ENCODE measurements at regions not wholly inside any gene's neighbourhood (a gene's known extent, or its start where the extent isn't known, plus 50 kb on each side); places are given as distances from the start of the nearest gene placed in this dataset.
"Not testable (repeated sequence)": the region's sequence is repeated elsewhere in the genome, so short reads cannot be mapped to it uniquely, and the experiment has no call there.

DNA sequence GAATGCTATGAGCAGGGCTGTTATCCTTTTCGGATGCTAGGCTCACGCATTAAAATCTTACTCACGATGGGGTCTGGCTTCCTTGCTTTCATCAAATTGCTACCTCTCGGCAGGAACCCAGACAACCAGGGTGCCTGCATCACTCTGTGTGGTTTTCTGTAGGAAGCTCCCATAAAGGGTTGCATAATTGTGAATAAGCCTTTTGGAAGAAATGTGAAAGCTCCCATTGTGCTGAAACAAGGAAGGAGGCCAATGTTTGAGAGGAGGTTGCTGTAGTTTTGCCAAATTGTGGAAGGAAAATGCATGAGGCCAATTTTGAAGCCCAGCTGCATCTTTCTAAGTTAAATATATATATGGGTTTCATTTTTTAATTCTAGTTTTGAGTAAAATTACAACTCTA lies 615.5 kb downstream of the C6orf118 start:
- POLR2A ChIA-PET: no interaction called here
- Mint-ChIP-seq H3K27ac (no peak overlapping the region), H3K4me3 (no peak overlapping the region), H3K36me3 (ENCODE audit: low read depth) (no peaks in the 10 kb centered on the region), H3K4me1 (no peaks in the 10 kb centered on the region), H3K9me3 (peaks cover 8% of the 10 kb centered on the region), H3K27me3 (no peaks in the 10 kb centered on the region)
- CTCF ChIA-PET: no interaction called here
- no peak for DNase-seq

DNA sequence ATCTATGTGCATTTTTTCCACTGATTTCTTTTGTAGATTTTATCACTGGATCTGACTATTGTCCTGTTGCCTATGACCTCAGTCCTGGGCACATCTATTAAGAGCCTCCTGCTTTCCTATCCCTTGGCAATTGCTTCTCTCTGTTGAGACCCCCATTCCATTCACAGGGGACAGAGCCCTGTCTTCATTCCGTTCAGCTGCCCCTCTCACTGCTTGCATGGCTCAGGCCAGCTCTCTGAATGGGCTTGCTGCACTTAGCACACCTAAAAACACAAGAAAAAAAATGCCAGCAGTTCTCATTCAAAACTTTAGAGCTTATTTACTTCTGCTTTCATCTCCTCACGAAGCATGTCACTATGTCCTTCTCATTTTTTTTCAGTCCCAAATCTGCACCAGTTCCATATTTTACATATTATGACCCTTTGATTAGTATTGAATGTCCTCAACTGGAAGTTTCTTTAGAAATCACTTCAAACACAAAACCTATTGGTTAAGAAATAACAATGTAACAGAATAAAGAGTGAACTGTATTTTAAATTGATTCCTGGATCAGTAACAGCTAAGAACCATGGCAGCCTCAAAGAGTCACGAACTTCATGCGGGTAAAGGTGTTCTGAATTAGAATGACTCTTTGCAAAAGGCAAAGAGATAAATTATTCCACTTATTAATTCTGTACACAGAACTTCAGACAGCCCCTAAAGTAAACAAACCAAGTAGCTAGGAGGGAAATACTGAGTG lies 616.5 kb downstream of the C6orf118 start:
- H3K27me3 Mint-ChIP-seq: no peaks in the 10 kb centered on the region
- POLR2A ChIA-PET: no interaction called here
- CTCF ChIA-PET: no interaction called here
- H3K4me3 Mint-ChIP-seq: no peak overlapping the region
- H3K9me3 Mint-ChIP-seq: peaks cover 8% of the 10 kb centered on the region
- no peak overlapping the region for H3K27ac Mint-ChIP-seq
- no peak for DNase-seq
- H3K4me1 Mint-ChIP-seq: no peaks in the 10 kb centered on the region
- H3K36me3 Mint-ChIP-seq (ENCODE audit: low read depth): no peaks in the 10 kb centered on the region

DNA sequence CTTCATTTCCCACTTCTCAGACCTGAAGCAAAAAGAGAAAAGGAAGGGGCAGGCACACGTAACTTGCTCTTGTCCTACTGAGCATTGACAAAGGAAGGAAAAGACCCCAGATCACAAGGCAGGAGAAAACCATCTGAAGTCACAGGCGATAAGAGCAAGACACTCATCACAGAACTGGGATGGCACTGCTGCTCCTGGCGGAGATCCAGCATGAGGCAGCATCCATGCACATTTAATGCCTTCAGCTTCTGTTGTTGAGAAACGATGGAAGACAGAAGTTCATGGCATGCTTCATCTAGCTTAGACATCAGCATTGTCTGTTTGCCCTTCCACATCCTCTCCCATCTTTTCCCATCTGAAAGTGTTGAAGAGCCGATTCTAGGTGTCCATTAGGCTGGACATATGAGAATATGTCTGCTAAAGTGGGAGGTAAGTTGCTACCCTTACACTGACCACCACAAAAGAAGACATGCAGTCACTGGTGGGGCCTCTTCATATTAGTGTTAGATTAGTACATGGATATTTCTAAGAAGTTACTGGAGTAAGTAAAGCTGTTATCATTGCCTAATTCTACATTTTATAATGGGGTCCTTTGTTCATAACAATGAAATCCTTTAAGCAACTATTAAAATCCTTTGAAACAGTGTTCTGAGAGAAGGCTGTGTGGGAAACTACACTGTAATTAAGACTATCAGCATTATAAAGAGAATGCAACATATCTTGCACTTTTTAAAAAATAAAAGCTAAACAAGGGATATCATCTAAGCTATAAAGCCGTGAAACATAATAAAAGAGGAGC lies 618.5 kb downstream of the C6orf118 start:
- H3K9me3 Mint-ChIP-seq: peaks cover 13% of the 10 kb centered on the region
- H3K4me1 Mint-ChIP-seq: no peaks in the 10 kb centered on the region
- no peaks in the 10 kb centered on the region for H3K27me3 Mint-ChIP-seq
- no peak for DNase-seq
- no peak overlapping the region for H3K27ac Mint-ChIP-seq
- POLR2A ChIA-PET: no interaction called here
- CTCF ChIA-PET: no interaction called here
- no peak overlapping the region for H3K4me3 Mint-ChIP-seq
- no peaks in the 10 kb centered on the region for H3K36me3 Mint-ChIP-seq (ENCODE audit: low read depth)

DNA sequence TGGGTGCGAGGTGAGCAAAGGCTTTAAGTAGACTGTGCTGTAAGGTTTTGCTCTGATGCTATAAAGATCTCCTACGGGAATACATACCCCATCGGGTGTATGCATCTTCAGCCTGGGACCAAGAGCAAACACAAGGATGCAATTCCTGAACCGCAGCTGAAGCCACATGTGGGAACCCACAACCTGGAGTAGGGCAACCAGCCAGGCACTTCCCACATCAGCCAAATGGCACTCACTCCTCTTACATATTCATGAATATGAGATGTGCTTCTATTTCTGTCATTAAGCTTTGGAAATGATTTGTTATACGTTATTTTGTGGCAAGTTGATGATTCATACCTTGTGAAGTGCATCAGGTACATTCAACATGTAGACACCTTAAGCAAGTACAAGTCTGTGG lies 619.2 kb downstream of the C6orf118 start:
- POLR2A ChIA-PET: no interaction called here
- Mint-ChIP-seq H3K27me3 (no peaks in the 10 kb centered on the region), H3K27ac (no peak overlapping the region), H3K9me3 (peaks cover 11% of the 10 kb centered on the region), H3K36me3 (ENCODE audit: low read depth) (no peaks in the 10 kb centered on the region), H3K4me1 (no peaks in the 10 kb centered on the region), H3K4me3 (no peak overlapping the region)
- DNase-seq: no peak
- CTCF ChIA-PET: no interaction called here

DNA sequence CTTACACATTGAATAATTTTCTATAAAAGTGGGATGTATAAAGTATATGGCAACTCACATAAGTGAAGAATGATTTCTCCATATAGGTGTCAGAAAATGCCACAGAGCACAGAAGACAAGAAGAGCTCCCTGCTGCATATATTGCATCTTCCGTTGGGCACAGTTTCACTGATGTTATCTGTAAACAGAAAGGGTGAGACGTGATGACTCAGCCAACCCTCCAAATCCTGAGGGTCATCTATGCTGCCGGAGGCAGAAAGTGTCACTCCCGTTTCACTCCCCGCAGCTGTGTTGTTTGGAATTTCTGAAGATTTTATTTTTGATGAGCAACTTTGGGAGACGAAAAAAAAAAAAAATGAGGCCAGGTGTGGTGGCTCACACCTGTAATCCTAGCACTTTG lies 644.1 kb downstream of the C6orf118 start:
- Mint-ChIP-seq H3K27ac (no peak overlapping the region), H3K36me3 (ENCODE audit: low read depth) (no peaks in the 10 kb centered on the region), H3K4me1 (no peaks in the 10 kb centered on the region), H3K4me3 (no peak overlapping the region), H3K27me3 (no peaks in the 10 kb centered on the region), H3K9me3 (peaks cover 20% of the 10 kb centered on the region)
- ChIA-PET CTCF (no interaction called here), POLR2A (no interaction called here)
- DNase-seq: no peak

DNA sequence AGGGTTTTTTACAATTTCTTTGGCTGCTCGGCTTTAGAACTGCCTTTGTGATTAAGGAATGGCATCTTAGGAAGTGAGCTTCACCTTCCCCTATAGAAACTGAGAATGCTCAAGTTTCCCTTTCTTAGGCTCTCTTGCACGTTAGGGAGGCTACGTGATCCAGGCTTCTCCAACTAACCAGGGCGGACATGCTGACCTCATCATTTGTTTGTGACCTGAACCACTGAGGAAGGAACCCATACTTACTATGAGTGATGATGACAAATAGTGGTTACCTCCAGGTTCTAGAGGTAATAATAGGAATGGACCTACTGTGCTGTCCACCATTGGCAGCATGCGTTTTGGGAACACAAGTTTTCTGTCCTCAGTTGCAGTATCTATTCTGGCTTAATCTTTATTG lies 645.8 kb downstream of the C6orf118 start:
- CTCF ChIA-PET: no interaction called here
- peaks cover 19% of the 10 kb centered on the region for H3K9me3 Mint-ChIP-seq
- no peak overlapping the region for H3K27ac Mint-ChIP-seq

DNA sequence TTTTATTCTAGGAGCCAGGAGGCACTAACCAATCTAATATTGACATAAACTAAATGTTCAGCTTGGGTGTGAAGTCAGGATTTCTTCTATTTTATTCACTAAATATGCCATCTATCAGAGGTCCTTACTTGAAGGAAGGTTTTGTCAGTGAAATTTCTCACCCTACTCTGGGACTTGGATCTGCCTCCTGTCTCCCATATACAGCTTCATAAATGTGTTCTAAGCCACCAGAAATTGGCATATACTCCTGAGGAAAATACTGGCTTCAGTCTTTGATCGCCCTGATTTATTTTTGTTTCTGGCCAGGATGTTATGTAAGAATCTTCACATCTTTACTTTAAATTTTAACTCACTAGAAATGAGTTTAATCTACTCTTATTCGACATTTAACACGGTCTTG lies 647.7 kb downstream of the C6orf118 start:
- Mint-ChIP-seq H3K27ac (no peak overlapping the region), H3K27me3 (no peaks in the 10 kb centered on the region), H3K4me3 (no peak overlapping the region), H3K36me3 (ENCODE audit: low read depth) (no peaks in the 10 kb centered on the region), H3K9me3 (peaks cover 16% of the 10 kb centered on the region), H3K4me1 (no peaks in the 10 kb centered on the region)
- ChIA-PET POLR2A (no interaction called here), CTCF (no interaction called here)
- DNase-seq: no peak

More for the DNA sequence above, 645.8 kb downstream of the C6orf118 start:
- Mint-ChIP-seq H3K27me3 (no peaks in the 10 kb centered on the region), H3K4me3 (no peak overlapping the region), H3K4me1 (no peaks in the 10 kb centered on the region), H3K36me3 (ENCODE audit: low read depth) (no peaks in the 10 kb centered on the region)
- no peak for DNase-seq
- POLR2A ChIA-PET: no interaction called here

DNA sequence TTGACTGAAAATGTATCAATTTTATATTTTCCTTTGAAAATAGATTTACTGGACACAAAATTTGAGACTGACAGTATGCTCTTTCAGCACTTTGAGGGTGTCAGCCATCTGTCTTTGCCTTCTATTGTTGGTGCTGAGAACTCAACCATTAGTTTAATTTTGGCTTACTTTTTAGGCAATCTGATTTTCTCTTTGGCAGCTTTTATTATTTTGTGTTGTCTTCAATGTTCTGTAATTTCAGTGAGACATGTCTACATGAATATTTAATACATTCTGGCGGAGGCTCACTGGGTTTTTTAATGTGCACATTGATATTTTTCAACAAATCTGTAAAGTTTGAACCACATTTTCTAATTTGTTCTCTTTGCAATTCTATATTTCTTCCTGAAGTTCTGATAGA lies 648.6 kb downstream of the C6orf118 start:
- no peaks in the 10 kb centered on the region for H3K36me3 Mint-ChIP-seq (ENCODE audit: low read depth)
- ChIA-PET POLR2A (no interaction called here), CTCF (no interaction called here)
- peaks cover 15% of the 10 kb centered on the region for H3K9me3 Mint-ChIP-seq
- no peaks in the 10 kb centered on the region for H3K4me1 Mint-ChIP-seq
- H3K27ac Mint-ChIP-seq: no peak overlapping the region
- H3K27me3 Mint-ChIP-seq: no peaks in the 10 kb centered on the region
- no peak for DNase-seq
- H3K4me3 Mint-ChIP-seq: no peak overlapping the region

DNA sequence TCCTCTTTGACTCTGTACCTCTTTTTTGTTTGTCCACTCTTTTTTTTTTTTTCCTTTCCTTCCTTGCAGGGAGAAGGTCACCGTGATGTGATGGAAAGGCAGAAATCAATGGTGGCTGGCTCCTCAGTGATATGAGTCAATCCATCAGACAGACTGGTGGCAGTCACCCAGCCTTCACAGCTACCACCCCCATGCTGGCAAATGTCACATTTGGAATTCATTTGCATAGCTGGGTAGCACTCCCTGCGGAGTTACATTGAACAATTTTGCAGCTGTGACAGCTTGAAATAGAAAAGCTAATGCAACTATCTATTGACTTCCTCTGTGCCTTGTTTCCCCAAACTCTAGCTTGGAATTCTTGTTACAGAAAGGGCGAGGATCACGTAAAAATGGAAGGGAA lies 668.4 kb downstream of the C6orf118 start:
- H3K9me3 Mint-ChIP-seq: peaks cover 2% of the 10 kb centered on the region
- H3K27me3 Mint-ChIP-seq: no peaks in the 10 kb centered on the region
- CTCF ChIA-PET: no interaction called here
- POLR2A ChIA-PET: no interaction called here
- H3K4me3 Mint-ChIP-seq: no peak overlapping the region
- no peaks in the 10 kb centered on the region for H3K4me1 Mint-ChIP-seq
- no peak overlapping the region for H3K27ac Mint-ChIP-seq
- no peaks in the 10 kb centered on the region for H3K36me3 Mint-ChIP-seq (ENCODE audit: low read depth)
- DNase-seq: no peak

DNA sequence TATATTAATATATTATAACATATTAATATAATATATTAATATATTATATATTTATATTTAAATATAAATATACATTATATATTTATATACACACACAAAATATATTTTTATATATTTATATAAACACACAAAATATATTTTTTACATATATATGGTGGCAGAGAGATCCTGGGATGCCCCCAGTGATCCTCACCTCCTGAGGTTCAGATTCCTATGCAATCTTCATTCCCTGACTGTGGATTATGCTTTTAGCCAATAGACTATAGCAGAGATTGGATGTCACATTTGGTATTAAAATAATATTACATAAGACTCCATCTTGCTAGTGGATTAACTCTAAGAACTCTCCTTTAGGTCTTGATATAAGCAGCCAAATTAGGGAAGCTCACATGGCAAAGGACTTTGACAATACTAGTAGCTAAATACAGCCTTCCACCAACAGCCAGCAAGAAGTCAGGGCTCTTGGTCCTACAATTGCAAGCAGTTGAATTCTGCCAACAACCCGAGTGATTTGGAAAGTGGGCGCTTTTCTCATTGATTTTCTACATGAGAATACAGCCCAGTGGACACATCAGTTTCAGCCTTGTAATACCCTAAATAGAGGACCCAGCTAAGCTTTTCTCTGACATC lies 681.0 kb downstream of the C6orf118 start:
- DNase-seq: no peak

DNA sequence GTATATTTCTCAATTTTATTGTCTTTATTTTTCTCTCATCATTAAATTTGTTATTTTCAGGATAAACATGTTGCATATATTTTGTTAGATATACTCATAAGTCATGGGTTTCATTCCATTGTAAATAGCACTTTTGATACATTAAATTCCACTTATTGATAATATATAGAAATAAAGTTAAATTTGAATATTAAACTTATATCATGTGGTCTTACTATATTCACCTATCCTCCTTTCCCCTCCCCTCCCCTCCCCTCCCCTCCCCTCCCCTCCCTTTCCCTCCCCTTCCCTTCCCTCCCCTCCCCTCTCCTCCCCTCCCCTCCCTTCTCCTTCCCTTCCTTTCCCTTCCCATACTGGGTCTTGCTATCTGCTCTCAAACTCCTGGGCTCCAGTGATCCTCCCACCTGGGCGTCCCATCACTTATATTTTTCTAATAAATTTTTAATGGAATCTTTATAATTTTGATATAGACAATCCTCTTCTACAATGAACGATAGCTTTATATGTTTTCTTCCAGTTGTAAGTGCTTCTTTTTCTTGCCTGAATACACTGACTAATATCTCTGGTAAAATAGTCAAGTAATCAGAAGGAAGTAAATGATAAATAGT lies 692.4 kb downstream of the C6orf118 start:
- H3K27ac Mint-ChIP-seq: no peak overlapping the region
- ChIA-PET CTCF (no interaction called here), POLR2A (no interaction called here)
- H3K4me1 Mint-ChIP-seq: no peaks in the 10 kb centered on the region
- H3K9me3 Mint-ChIP-seq: peaks cover 6% of the 10 kb centered on the region
- DNase-seq: no peak
- no peaks in the 10 kb centered on the region for H3K36me3 Mint-ChIP-seq (ENCODE audit: low read depth)
- no peak overlapping the region for H3K4me3 Mint-ChIP-seq
- H3K27me3 Mint-ChIP-seq: no peaks in the 10 kb centered on the region

More for the DNA sequence above, 681.0 kb downstream of the C6orf118 start:
- CTCF ChIA-PET: no interaction called here
- H3K36me3 Mint-ChIP-seq (ENCODE audit: low read depth): no peaks in the 10 kb centered on the region
- H3K4me1 Mint-ChIP-seq: no peaks in the 10 kb centered on the region
- POLR2A ChIA-PET: no interaction called here
- H3K9me3 Mint-ChIP-seq: peaks cover 7% of the 10 kb centered on the region
- no peak overlapping the region for H3K4me3 Mint-ChIP-seq
- no peak overlapping the region for H3K27ac Mint-ChIP-seq
- H3K27me3 Mint-ChIP-seq: no peaks in the 10 kb centered on the region

DNA sequence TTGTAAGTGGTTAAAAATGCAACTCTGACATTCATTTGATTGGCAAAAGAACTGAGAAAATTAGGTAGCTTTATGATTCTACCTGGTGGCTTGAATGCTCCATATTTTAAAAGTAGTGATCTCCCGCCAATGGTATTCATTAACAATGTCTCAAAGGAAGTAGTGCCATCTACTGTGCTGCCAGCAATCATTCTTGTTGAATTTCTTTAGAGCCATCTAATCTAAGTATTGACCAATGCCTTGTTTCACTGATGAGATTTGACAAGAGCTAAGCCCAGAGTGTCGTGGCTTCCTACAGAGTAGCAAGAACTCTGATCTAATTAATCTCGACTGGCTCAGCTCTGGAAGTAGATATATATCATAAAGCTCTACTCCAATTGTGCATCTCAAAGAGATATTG lies 696.7 kb downstream of the C6orf118 start:
- no peaks in the 10 kb centered on the region for H3K9me3 Mint-ChIP-seq
- no peak overlapping the region for H3K4me3 Mint-ChIP-seq
- no peaks in the 10 kb centered on the region for H3K36me3 Mint-ChIP-seq (ENCODE audit: low read depth)
- H3K4me1 Mint-ChIP-seq: no peaks in the 10 kb centered on the region
- H3K27me3 Mint-ChIP-seq: no peaks in the 10 kb centered on the region
- H3K27ac Mint-ChIP-seq: no peak overlapping the region
- ChIA-PET POLR2A (no interaction called here), CTCF (no interaction called here)
- DNase-seq: no peak

DNA sequence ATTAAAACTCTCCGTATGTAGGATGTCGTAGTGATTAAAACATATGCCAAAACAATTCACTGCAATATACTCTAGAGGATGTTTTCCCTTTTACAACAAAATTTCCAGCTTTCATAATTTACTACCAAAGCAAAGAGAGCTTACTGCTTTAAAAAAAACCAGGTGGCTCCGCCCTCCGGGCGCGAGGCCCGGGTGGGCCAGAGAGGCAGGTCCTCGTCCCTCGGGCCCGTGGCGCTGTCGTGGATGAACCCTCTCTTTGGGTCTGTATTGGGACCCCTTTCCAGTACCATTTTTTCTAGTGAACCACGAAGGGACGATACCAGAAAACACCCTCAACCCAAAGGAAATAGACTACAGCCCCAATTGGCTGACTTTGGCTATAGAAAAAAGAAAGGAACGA lies 698.5 kb downstream of the C6orf118 start:
- H3K4me1 Mint-ChIP-seq: not testable (repeated sequence)

More for the DNA sequence above, 698.5 kb downstream of the C6orf118 start:
- H3K4me3 Mint-ChIP-seq; H3K27me3 Mint-ChIP-seq; POLR2A ChIA-PET; DNase-seq; H3K27ac Mint-ChIP-seq; CTCF ChIA-PET; H3K36me3 Mint-ChIP-seq (ENCODE audit: low read depth); H3K9me3 Mint-ChIP-seq: not testable (repeated sequence)
